ENCODE measurements at regions not wholly inside any gene's neighbourhood (a gene's known extent, or its start where the extent isn't known, plus 50 kb on each side); places are given as distances from the start of the nearest gene placed in this dataset.

- Histone ChIP-seq H3K4me3 (no peak overlapping the region), H3K9me3 (ENCODE audit: low read depth) (no peaks in the 10 kb centered on the region), H3K27ac (no peak overlapping the region), H3K4me2 (no peak overlapping the region), H3K36me3 (no peaks in the 10 kb centered on the region), H4K20me1 (ENCODE audit: low read depth) (no peaks in the 10 kb centered on the region), H3K79me2 (ENCODE audit: low read depth) (no peaks in the 10 kb centered on the region), H3K9ac (no peak overlapping the region), H3K4me1 (peaks cover 3% of the 10 kb centered on the region), H3K27me3 (peaks cover 8% of the 10 kb centered on the region), H3F3A (ENCODE audit: low read depth) (no peaks in the 10 kb centered on the region), H2AFZ (replicated peaks) (no peak overlapping the region)
- Mint-ChIP-seq H3K9me3 (no peaks in the 10 kb centered on the region), H3K36me3 (no peaks in the 10 kb centered on the region), H3K27ac (no peak overlapping the region), H3K4me3 (no peak overlapping the region), H3K4me1 (peaks cover 2% of the 10 kb centered on the region), H3K27me3 (ENCODE audit: insufficient read depth, low read depth) (peaks cover 2% of the 10 kb centered on the region)
- TF ChIP-seq, protein P1, sequence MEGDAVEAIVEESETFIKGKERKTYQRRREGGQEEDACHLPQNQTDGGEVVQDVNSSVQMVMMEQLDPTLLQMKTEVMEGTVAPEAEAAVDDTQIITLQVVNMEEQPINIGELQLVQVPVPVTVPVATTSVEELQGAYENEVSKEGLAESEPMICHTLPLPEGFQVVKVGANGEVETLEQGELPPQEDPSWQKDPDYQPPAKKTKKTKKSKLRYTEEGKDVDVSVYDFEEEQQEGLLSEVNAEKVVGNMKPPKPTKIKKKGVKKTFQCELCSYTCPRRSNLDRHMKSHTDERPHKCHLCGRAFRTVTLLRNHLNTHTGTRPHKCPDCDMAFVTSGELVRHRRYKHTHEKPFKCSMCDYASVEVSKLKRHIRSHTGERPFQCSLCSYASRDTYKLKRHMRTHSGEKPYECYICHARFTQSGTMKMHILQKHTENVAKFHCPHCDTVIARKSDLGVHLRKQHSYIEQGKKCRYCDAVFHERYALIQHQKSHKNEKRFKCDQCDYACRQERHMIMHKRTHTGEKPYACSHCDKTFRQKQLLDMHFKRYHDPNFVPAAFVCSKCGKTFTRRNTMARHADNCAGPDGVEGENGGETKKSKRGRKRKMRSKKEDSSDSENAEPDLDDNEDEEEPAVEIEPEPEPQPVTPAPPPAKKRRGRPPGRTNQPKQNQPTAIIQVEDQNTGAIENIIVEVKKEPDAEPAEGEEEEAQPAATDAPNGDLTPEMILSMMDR (IDR thresholded peaks at IDR 0.05) = no peak
- TF ChIP-seq EZH2phosphoT487 (IDR thresholded peaks at IDR 0.05) (no peak), EZH2 (IDR thresholded peaks at IDR 0.05) (no peak)
- DNase-seq (ENCODE audit: low spot score) = no peak
Observed at GRCh38 chr18:11521853-11522252, 87.5 kb upstream of the SLC35G4 start.

- Mint-ChIP-seq H3K27me3 (ENCODE audit: insufficient read depth, low read depth) (peaks cover 2% of the 10 kb centered on the region), H3K36me3 (no peaks in the 10 kb centered on the region), H3K4me3 (no peak overlapping the region), H3K27ac (no peak overlapping the region), H3K4me1 (peaks cover 2% of the 10 kb centered on the region), H3K9me3 (no peaks in the 10 kb centered on the region)
- Histone ChIP-seq H3K27me3 (peaks cover 8% of the 10 kb centered on the region), H3K9me3 (ENCODE audit: low read depth) (no peaks in the 10 kb centered on the region), H3F3A (ENCODE audit: low read depth) (no peaks in the 10 kb centered on the region), H3K4me3 (no peak overlapping the region), H3K79me2 (ENCODE audit: low read depth) (no peaks in the 10 kb centered on the region), H4K20me1 (ENCODE audit: low read depth) (no peaks in the 10 kb centered on the region), H2AFZ (replicated peaks) (no peak overlapping the region), H3K9ac (no peak overlapping the region), H3K4me1 (peaks cover 3% of the 10 kb centered on the region), H3K36me3 (no peaks in the 10 kb centered on the region), H3K4me2 (no peak overlapping the region), H3K27ac (no peak overlapping the region)
- TF ChIP-seq EZH2phosphoT487 (IDR thresholded peaks at IDR 0.05) (no peak), EZH2 (IDR thresholded peaks at IDR 0.05) (no peak)
- TF ChIP-seq, protein P1 (IDR thresholded peaks at IDR 0.05) = no peak
- no peak for DNase-seq (ENCODE audit: low spot score)
Observed at GRCh38 chr18:11520536-11520935, 88.9 kb upstream of the SLC35G4 start.

DNA sequence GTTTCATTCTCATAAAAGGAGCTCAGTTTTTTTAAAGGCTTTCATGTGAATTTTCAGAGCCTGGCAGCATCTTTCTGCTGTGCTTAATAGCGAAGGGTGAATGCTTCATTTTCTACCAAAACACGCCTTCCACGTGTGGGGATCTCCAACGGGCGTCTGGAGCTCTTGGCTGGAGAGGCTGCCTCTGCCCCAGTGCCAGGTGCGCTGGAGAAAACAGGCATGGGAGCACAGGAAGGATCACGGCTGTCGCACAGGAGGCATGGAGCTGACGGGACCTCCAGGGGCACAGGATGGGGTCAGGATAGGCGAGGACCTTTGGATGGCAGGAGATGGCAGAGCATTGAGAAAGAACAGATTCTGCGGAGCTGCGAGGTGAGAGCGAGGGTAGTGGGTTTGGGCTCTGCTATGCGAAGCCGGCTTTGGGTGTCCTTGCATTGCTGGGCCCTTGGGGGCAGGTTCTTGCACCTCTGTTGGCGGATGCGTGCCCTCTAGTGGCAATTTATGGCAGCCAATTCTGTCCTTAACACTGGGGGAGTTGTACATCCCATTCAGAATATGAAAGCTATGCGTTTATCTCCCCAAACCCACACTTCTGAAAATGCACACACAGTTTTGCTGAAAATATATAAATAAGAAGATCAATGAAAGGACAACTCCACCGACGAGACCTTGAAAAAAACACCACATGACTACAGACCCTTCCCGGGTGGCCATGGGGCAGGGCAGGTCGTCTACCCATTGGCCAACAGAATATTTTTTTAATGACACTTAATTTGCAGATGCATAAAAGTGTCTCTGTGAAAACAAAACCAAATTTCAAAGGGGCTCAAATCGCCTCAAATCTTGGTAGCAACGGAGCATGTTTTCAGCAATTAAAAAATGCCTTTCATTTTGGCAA is 90.4 kb upstream of the SLC35G4 start:
- Mint-ChIP-seq H3K27me3 (ENCODE audit: insufficient read depth, low read depth) (peaks cover 2% of the 10 kb centered on the region), H3K4me3 (no peak overlapping the region), H3K27ac (no peak overlapping the region), H3K9me3 (no peaks in the 10 kb centered on the region), H3K36me3 (no peaks in the 10 kb centered on the region), H3K4me1 (peaks cover 2% of the 10 kb centered on the region)
- Histone ChIP-seq H2AFZ (replicated peaks) (peak overlapping the region; percentile 64), H3K36me3 (no peaks in the 10 kb centered on the region), H4K20me1 (ENCODE audit: low read depth) (no peaks in the 10 kb centered on the region), H3K27ac (no peak overlapping the region), H3K27me3 (peaks cover 8% of the 10 kb centered on the region), H3K4me3 (no peak overlapping the region), H3F3A (ENCODE audit: low read depth) (no peaks in the 10 kb centered on the region), H3K4me1 (peaks cover 3% of the 10 kb centered on the region), H3K4me2 (peak overlapping the region; percentile 68), H3K79me2 (ENCODE audit: low read depth) (no peaks in the 10 kb centered on the region), H3K9me3 (ENCODE audit: low read depth) (no peaks in the 10 kb centered on the region), H3K9ac (no peak overlapping the region)
- peak; percentile 86 for DNase-seq (ENCODE audit: low spot score)
- TF ChIP-seq, protein P1 (IDR thresholded peaks at IDR 0.05) = peak; percentile 93
- TF ChIP-seq EZH2phosphoT487 (IDR thresholded peaks at IDR 0.05) = no peak
